Hepatic stellate cell (primary cell): ENCODE measurements at regions not wholly inside any gene's neighbourhood (a gene's known extent, or its start where the extent isn't known, plus 50 kb on each side); places are given as distances from the start of the nearest gene placed in this dataset.

Source experiments
- DNase-seq: peaks from one replicate; pipeline ENCODE4 v3.0.0; 2011; ENCODE audit warnings: low spot score

DNA sequence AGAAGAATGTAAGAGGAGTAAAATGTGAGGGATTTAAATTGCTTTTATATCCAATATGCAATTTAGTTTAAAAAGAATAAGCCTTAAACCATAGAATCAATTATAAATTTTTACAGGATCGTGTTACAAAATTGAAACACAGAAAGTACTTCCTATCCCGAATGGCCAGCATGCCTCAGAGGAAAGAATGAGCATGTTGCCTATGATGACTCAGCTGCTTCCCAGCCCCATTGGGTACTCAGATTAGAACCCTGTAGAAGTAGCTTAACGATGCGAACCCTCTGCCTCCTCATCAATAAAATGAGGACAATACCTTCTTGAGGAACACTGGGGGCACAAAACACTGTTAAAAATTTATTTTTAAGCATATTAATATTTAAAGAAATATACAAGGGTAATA is 113.4 kb upstream of the CDK1 start:
- no peak for DNase-seq

DNA sequence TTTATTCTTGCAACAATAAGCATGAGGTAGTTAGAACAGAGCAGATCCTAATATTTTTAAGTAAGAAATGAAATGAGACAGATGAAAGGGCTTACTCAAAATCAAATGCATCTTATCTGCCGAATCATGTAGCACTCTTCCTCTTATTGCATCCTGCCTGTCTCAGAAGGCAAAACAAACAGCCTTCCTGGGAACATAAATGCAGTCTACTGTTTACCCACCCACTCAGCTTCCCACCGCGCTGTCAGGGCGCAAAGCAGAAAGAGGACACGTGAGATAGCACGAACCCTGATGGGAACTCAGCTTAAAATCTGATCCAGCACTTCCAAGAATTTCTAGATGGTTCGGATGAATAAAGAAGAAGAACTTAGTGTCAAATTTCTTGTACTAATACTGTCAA is 114.4 kb upstream of the CDK1 start:
- no peak for DNase-seq

DNA sequence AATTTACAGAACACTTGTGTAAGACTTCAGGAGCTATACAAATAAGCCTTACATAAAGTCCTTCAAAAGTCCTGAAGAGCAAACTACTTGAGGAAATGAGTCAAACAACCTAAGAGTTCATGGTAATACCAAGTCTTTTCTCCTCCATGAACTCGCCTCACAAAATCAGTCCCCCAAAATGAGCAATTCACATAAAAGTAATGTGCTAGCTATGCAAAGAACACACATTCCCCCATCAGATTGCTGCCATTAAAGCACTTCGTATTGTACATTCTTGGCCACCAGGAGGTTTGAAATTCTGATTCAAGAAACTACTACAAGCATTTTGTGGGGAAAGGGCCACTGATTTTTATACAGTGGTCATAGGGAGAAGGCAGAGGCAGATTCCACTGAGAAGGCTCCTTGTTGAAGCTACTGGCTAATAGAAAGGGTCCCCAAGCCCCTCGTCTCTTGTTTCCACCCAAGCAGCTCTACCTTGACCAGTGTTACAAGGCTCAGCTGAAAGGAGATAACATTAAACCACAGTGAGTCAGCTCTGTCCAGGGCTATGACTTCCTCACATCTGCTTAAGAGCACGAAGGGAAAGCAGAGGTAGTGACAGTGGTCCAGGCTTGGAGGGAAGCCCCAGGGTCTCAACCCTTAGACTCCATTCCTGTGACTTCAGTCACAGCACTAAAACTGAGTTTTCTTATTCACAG is 115.2 kb upstream of the CDK1 start:
- peak; percentile 21 for DNase-seq

DNA sequence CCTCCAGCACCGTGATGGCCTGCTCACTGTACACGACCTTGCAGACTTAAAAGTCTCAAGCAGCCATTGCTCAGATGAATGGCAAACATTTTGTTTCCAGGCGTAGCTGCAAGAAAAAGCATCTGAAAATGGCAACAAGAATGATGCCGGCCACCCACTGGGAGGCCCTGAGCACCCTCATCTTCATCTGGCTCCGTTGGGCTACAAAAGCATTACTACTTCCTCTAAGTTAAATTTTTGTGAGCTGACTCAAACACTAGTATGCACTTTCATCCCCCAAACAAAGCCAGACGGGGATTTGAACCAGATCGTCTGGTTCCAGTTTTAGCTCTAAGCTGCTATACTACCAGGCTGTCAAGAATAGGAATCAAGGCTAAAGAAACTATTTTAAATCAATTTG is 116.6 kb upstream of the CDK1 start:
- DNase-seq = peak; percentile 26

DNA sequence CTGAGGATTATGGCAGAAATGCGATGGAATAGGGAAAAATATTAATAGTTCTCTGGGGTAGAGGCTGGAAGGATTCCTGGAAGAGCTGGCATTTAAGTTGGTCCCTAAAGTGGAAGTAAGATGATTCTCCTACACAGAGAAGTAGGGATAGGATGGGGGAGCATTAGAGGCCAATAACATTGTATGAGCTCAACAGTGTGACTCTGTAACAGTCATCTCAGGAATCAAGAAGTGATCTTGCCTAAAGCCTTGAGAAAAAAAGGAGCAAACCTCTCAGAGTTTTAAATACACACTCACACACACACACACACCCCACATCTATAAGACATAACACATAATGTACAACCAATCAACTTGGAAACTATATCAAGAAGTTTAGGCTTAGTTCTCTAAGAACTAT is 117.7 kb upstream of the CDK1 start:
- DNase-seq = no peak

DNA sequence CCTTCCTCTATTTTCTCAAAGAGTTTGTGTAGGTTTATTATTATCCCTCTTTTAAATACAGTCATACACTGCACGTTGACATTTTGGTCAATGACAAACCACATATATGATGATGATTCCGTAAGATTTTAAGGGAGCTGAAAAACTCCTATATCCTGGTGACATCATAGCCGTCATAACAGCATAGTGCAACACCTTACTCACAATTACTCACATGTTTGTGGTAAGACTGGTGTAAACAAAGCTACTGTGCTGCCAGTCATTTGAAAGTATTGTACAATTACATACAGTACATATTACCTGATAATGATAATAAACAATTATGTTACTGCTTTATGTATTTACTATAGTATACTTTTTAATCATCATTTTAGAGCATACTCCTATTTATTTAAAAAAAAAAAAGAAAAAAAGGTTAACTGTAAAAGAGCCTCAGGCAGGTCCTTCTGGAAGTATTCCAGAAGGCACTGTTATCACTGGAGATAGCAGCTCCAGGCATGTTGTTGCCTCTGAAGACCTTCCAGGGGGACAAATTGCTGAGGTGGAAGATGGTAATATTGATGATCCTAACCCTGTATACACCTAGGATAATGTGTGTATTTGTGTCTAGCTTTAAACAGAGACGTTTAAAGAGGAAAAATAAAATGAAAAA is 123.3 kb upstream of the CDK1 start:
- DNase-seq = no peak

DNA sequence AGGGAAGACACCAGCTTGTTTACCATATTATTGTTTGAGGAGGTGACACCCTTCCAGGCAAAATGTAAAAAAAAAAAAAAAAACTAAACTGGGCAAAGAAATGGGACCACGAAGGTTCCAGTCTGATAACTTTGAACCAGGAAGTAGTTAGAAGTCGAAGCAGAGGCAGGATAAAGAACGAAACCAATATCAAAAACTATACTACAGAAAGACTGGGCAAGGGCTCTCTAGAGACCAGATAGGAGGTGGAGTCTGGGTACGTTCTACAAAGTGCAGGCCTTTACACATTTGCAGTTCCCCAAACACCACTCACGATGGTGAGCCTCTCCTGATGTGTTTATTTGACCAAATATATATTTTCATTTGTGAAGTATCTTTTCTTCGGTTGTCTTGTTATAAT is 125.7 kb upstream of the CDK1 start:
- no peak for DNase-seq

DNA sequence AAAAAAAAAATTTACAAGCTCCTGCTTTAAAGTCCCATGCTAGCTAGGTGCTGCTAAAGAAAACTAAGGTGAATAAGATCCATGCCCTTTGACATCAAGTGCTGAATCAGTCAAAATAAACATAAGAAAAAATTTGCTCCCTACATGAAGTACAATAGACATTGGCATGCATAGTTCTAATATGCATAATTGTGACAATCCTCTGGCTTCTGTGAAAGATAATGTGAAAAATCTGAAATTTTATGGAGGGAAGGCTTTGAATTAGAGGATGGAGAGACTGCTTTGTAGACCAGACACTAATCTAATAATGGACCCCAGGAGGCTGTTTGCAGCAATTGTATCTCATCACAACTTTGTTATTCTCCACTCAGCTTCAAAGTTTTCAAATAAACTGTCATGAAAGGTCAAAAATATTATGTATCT is 127.9 kb upstream of the CDK1 start:
- no peak for DNase-seq

DNA sequence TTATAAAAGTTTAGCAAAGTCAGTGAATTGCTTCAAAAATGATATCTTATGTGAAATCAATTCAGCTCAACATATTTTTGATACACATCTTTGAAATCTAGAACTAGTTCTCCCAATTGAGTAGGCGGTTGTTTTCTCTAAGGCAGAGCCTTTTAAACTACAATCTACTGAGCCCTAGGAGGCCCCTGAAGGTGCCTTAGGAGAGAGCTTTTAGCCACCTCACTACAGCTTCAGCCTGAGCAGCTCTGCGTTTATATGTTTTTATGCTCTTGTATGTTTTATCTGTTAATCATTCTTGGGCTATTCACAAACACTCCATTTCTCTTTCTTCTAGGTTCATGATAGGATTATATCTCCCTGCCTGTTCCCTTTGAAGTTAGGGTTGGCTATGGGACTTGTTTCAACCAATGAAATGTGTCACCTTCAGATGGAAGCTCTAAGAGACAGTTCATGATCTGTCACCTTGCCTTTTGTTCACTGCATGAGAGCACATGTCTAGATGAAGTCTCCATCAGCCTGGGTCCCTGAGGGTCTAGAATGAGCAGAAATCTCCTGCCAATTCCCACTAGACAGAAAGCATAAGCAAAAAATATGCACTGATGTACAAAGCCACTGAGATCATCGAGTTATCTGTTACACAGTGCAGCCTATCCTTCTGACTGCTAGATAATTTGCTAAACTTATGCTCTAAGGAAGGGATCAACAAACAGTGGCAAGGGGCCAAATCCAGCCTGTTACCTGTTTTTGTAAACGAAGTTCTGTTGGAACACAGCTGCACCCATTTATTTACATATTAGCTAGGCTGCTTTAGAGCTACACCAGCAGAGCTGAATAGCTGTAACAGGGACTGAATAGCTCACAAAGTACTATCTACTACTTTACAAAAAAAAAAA is 128.5 kb upstream of the CDK1 start:
- no peak for DNase-seq

DNA sequence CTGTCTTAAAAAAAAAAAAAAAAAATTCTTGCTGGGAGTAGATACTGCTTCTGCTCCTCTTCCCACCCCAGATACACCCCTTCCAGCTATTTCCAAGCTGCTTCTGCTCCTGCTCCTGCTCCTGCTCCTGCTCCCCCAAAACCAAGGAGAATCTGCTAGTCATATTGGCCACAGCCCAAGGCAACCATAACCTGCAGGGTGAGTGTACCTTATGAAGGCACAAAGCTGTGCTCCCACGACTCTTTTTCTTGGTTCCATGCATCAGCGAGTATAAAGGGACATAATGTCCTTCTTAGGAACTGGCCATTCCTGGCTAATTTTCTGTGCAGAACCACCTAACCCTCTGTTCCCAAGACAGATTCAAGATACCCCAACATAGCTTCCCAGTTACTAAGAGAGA is 129.5 kb upstream of the CDK1 start:
- no peak for DNase-seq

DNA sequence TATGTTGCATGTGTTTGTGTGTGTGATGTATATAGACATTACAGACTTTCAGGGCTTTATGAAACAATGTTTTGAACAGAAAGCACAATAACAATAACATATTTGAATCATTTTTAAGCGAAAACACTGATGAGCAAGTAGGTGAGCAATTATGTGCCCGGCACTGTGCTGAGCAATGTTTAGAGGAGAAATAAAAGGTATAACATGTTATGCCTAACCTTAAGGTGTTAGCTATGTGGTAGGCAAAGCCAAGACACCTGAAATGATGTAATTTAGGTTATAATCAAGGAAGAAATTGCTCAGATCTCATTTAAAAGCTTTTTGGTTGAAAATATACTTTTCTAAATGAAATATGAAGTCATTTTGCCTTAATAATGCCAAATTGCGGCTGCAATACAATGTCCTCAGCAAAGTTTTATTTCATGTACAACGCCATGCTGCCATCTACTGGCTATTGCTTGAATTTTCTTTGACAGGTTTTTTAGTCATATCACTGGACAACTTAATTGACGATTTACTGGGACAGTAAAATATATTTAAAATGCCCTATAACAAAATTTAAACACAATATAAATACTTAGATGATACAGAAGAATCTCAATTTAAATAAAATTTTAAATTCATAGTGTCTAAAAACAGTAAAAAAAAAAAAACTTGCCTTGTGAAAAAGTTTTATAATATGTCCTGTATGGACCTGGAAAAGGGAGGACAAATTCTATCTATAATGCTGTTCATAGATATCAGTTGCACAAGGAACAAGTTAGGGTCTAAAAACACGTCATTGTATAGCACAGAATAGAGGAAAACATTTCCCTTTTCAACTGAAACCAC is 131.1 kb upstream of the CDK1 start:
- no peak for DNase-seq

DNA sequence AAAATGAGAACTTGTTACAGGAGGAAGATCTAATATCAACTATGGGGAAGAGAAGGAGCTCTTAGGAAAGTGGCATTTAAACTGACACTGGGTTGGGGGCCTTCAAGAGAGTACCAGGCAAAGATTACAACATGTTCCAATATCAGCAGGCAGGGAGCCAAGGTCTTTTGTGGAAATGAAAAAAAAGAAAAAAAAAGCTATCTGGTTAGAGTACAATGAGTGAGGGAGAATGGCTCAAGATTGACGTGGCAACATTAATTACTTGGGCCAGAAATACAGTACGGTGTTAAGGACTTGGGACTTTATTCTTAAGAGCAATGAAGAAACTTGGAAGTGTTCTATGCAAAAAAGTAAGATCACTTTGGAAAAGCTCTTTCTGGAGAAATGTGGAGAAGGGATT is 132.3 kb upstream of the CDK1 start:
- DNase-seq = no peak

DNA sequence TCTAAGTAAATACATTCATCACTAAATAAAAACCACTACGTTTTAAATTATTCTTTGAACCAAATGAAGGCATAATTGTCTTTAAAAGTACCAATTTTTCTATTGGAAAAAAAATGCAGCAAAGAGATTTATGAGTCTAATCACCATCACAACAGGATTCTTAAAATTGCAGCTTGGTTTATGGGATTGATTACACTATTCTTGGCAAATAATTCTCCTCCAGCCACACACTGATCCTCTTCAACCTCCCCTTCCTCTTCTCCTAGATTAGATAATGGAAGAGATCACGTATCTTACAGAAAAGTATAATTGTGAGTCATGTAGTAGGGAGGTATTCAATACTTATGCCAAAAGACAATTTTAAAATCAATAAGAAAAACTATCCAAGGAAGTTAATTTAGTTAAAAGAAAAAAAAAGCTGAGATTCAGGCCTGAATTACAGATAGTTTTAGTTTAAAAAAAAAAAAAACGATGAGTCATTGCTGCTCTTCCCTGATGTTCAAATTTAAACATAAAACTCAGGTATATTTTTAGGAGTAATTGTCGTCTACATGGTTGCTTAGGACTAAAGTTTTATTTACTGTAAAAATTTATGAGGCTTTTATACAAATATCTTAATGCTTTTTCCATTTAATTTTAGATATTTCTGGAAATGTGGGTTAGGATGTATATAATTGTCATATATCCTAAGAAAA is 133.7 kb upstream of the CDK1 start:
- DNase-seq = no peak

DNA sequence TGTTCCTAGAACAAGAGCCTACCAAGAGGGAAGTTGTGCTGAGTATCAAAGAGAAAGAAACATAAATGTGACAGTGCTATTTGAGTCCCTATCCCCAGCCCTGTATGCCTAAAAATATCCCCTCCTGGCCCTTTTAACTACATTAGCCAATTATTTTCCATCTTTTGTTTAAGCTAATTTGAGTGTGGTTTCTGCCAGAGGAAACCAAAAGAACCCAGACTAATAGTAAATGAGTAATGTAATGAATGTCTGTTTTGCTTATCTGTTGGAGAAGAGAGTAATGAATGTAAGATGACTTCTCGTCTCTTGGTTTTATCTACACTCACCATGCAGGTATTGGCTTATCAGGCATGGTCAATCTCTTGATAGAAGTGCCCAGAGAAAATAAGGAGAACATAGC is 134.4 kb upstream of the CDK1 start:
- DNase-seq = no peak

DNA sequence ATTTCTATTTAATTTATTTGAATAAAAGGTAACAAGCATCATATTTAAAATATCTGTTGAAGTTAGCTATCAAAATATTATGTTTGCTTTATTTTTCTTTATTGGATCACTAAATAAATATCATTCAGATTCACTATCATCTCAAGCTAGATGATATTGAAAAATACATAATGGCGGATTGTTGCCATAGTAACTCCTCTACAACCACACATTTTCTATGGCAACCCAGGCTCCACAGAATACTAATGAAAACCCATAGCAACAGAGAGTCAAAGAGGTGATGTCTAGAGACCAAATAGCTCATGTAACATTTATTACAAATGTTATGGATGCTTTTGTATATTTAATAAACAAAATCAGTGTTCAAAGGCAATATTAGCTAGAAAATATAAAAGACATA is 148.9 kb upstream of the CDK1 start:
- no peak for DNase-seq

DNA sequence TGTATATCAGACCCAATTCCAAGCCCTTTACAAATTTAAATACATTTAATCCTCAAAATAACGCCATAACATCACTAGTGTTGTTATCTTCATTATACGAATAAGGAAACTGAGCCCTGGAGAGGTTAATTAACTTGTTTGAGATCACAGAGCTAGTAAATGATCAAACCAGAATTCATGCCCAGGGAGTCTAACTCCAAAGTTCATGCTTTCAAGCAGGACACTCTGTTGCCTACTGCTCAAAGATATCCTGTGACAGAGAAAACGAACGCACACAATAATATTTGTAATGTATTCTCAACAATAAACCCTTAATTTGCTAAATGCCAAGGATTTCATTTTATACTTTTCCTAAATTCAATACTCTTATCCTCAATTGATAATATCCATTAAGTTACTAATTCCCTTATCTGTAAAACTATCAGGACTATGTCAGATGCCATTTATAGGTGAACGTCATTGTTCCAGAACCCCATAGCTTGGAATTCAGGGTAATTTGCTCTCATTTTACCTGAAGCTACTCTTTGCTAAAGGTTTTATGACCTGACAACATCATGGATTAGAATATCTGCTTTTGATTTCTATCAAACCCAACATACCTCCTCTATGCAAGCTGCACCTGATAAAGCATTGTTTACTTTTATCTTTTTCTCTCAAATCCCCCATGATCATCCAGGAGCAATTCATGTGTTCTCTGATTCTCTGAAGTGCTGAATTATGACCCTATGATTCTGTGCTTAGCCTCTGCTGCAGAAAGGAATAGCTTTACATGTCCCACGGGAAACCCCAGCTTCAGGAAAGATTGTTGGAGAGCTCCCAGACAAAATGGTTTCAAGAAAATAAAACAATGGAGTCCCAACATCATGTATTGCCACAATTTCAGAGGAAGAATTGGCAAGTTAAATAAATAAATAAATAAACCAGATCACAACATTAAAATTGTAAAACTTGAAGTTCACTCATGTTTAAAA is 150.2 kb upstream of the CDK1 start:
- DNase-seq = no peak

DNA sequence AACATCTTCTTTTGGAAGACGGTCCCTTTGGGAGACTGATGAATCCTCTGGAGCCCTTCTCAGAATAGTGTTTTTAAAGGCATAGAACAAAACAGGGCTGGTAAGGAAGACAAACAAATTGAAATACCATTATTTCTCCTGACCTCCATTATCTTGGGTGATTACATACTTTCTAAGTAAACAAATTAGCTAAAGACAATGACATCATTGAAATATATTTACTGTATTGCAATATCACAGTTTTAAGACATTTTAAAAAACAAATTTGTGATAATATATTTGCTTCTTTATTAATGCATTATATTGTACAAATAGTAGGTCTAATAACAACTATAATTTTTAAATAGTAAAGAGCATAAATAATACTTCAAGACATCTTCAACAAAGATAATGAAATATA is 152.2 kb upstream of the CDK1 start:
- DNase-seq = no peak

DNA sequence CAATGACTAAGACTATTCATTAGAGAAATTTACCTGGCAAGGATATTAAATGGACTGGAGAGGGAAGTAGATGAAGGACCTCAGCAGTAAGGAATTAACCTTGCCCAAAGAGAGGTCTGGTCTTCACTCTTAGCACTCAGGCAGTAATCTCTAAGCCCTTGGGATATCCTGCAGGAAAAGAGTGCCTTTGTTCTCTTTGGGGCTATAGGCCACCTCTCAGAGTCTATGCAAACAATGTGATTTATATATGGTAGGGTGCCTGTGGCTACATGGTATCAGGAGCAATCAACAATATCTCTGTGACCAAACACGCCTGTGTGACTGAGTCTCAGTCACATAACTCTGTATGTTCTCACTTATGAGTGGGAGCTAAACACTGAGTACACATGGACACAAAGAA is 154.7 kb upstream of the CDK1 start:
- no peak for DNase-seq

DNA sequence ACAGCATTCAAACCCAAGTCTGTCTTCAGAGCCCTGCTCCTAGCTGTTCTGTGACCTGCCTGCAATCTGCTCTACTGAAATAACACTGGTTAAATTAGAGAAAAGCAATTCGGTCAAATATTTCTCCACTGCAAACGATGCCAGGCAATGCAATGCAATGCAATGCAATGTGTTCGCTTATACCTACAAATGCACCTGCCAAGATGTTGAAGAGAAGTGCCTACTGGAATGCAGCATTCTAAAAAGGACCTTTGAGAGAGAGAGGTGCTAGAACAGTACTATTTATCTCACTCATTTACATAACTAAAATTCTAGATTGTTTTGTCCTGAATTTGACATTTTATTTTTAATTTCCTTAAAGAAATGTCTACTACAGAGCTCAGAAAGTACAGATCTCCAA is 157.3 kb upstream of the CDK1 start:
- no peak for DNase-seq

DNA sequence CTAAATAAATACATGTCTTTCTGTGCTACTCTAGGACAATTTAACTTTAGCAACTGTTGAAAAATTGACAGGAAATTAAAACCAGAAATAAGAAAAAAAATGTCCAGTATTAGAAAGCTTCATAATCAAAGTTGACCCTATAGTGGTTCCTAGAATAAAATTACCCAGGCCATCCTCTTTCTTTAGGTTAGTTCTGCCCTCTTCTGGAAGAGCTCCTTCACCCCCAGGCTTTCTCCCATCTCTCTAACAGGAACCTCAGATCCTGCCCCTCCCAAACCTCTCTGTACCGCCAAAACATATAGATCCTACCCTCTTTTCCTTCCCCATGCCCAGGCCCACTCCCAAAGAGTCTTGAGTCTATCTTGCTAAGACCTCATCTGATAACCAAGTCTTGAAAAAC is 159.4 kb upstream of the CDK1 start:
- DNase-seq = no peak
